Astrocyte of the hippocampus (primary cell): ENCODE measurements at regions not wholly inside any gene's neighbourhood (a gene's known extent, or its start where the extent isn't known, plus 50 kb on each side); places are given as distances from the start of the nearest gene placed in this dataset.
A peak's percentile ranks its signal among the peaks of the same experiment; 100 is the strongest.
"Not testable (repeated sequence)": the region's sequence is repeated elsewhere in the genome, so short reads cannot be mapped to it uniquely, and the experiment has no call there.

Experiments
- DNase-seq: peaks from one replicate; pipeline ENCODE4 v3.0.0; 2011; ENCODE audit warnings: low read depth, low spot score

- DNase-seq = no peak
Measured at GRCh38 chr20:55172310-55173002, 697.1 kb downstream of the DOK5 start.

DNA sequence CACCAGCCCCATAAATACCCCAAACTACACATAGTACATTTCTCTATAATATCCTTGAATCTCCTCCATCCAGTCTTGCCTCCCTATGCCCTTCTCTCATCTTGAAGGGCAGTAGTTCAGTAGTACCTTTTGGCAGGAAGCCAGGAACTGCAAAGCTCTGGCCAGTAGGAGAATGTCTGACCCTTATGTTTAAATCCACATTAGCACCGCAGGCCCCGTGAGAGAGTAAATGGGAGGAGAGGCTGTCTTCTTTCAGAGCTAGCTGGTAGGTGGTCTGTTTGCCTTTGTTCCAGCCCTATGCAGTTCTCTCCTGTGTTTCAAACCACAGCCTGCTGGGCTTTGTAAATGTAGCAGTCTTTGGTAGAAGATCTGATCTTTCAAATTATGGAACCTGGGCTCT lies 690.7 kb downstream of the DOK5 start:
- DNase-seq = peak; percentile 30

DNA sequence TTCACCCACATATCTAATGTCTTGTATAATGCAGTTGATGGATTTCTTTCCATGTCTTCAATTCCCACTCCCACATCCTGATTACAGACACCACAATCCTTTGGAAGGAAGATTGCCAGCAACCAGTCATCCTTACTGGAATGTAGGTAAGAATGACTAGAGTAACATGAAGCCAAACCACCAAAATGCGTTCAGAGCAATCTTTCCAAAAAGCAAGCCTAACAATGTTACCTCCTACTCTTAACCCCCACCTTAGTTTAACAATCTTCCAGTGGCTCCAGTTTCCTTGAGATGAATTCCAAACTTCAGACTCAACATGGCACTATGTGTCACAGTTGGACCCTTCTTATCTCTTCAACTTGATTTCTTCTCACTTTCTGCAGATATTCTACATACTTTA lies 685.6 kb downstream of the DOK5 start:
- DNase-seq = peak; percentile 95

DNA sequence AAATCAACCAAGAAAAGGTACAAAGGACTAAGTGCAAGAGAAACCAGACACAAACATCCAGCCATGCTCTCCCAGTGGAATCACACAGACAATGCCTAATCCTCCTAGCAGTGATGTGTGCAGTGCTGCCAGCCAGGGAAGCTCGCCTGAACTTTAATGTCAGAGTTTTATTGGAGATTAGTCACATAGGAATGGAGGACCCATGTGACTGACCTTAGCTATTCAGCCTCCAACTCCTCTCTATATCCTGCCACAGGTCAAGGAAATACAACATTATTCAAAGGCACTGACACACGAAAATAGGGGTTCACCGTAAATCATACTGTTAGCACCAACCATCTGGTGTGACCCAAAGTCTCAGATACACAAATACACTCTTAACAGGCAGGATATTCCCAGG lies 684.6 kb downstream of the DOK5 start:
- peak; percentile 33 for DNase-seq

GRCh38 chr20:55159230-55159629 lies 683.8 kb downstream of the DOK5 start:
- DNase-seq = peak; percentile 19

DNA sequence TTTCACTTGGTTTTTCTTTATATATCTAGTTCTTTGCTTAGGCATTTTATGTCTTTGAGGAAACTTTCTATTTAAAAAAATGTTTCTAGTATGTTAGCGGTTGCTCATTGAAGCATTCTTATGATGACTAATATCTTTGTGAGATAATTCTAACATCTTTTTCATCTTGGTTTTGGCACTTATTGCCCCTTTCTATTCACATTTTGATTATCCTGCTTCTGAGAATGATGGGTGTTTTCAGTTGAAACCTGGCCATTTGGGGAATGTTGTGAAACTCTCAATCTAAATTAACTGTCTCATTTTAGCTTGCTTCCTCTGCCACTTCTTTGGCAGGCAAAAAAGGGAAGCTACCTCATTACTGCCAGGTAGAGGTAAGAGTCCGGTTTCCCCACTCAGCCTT lies 683.1 kb downstream of the DOK5 start:
- DNase-seq = no peak

DNA sequence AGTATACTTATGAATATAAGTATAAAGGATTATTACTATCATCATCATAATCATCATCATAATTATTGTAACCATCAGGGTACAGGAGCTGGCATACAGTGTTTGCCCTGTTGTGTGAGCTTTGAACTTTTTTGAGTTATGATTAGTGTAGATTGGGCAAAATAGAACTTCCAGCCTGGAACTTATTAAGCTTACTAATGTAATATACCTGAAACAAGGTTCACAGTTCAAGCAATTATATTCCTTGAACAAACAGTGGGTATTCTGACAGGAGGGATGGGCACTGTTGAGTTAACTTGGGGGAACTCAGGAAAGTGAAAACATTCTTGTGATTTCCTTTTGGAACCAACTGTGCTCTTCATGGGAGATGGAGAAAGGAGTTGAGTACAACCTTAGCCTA lies 680.0 kb downstream of the DOK5 start:
- no peak for DNase-seq

DNA sequence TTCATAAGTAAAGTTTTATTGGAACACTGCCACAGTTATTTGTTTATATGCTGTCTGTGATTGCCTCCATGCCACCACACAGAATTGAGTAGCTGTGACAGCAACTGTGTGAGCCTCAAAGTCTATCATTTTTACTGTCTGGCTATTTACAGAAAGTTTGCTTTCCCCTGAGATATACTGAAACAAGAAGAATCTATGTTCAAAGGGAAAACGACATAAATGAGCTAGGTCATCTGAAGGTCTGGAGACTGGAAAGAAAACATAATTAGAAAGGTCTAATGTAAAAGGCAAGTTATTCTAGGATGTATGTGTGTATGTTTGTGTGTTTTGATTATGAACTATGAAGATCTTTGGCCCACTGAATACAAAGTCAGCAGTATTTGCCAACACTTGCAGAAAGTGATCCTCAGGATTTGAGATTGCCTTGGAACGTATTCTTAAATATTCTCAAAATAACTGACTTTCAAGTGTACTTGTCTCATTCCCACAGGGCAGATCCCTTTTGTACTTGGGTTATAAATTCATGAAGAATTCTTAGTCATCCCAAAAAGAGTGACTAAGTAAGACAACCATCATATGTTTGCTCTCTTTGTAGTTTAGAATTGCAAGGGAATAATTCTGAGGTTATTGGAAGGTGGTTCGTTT lies 677.7 kb downstream of the DOK5 start:
- peak; percentile 22 for DNase-seq

- DNase-seq = no peak
Measured at GRCh38 chr20:55151171-55151570, 675.8 kb downstream of the DOK5 start.

DNA sequence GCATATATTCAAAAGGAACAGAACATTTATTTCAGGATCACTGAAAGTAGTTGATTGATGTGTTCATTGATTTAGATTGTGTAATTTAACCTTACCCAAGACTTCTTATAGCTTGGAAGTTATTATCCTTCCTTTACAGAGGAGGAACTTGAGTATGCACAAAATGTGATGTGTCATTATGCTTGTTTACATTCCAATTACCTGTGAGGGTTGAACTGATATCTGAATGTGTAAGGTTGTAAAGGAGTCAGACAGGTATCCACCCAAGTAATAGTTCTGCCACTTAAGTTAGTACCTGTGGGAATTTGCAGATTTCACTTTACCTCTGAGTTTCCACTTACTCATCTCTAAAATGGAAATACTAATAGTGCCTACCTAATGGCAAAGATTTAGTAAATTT lies 668.2 kb downstream of the DOK5 start:
- no peak for DNase-seq

GRCh38 chr20:55142932-55143331 lies 667.5 kb downstream of the DOK5 start:
- DNase-seq = no peak

DNA sequence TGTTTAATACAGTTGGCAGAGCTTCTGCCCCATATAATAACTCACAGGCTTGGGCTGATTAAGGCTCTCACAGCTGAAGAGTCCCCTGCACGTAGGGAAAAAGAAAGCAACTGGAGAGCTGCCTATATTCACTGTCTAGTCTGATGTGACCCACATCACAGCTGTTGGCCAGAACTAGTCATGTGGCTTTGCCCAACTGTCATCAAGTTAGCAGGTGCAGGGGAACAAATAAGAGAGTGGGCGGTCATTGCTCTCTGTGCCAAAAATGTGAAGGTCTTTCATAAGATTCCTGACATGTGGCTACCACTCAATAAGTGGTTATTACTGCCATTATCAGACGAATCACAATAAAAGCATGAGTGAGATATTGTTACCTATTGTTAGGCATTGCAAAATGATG lies 665.2 kb downstream of the DOK5 start:
- DNase-seq = no peak

DNA sequence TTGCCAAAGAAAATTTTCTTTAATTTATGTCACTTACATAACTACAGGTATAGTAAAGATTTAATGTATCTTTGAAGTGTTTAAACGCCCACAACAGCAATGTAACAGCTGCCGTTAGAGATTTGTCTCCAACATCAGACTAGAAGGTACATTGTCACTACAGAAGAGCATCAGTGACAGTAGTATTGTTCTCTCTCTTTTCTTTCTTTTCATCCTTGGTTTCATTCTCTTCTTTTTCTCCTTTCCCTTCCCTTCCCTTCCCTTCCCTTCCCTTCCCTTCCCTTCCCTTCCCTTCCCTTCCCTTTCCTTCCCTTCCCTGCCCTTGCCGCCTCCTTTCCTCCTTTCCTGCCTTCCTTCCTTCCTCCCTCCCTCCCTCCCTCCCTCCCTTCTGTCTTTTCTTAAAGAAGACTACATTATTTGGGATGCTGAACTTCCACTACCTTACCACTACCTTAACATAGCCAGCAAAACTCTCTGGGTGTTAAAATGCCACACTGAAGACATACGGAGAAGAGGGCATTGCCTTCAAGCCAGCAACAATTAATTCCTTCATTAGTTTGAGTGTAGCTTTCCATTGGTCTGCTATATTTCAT lies 663.9 kb downstream of the DOK5 start:
- no peak for DNase-seq

- no peak for DNase-seq
Measured at GRCh38 chr20:55135923-55136322, 660.5 kb downstream of the DOK5 start.

GRCh38 chr20:55132523-55132922 lies 657.1 kb downstream of the DOK5 start:
- no peak for DNase-seq

DNA sequence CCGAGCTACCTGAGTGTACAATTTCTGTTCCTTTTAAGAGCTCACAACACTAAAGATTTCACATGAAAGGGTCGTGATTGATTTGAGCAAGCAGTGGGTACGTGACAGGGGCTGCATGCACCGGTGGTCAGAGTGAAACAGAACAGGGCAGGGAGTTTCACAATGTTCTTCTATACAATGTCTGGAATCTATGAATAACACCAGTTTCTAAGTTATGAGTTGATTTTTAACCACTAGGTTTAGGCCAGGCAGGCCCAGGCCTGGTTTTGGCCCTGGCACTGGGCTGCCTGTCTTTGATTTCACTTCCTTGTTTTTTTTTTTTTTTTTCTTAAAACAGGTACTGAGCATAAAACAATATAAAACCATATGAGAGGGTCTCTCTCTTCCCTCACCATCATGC lies 642.2 kb downstream of the DOK5 start:
- not testable (repeated sequence) for DNase-seq

GRCh38 chr20:55116598-55116997 lies 641.2 kb downstream of the DOK5 start:
- DNase-seq = no peak

GRCh38 chr20:55103188-55103587 lies 627.8 kb downstream of the DOK5 start:
- peak; percentile 8 for DNase-seq

DNA sequence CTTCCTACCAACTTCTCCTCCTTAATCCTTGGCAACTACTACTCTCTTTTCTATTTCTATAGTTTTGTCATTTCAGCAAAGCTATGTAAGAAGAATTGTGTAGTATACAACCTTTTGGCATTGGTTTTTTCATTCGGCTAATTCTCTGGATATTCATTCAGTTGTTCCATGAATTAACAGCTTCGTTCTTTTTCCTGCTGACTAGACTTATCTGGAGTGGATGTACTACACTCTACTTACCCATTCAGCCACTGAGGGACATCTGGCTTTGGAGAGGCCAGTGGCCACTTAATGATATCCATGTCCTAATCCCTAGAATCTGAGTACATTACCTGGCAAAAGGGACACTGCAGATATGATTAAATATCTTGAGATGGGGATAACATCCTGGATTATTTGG lies 623.9 kb downstream of the DOK5 start:
- DNase-seq = no peak

- DNase-seq = no peak
Measured at GRCh38 chr20:55097621-55098020, 622.2 kb downstream of the DOK5 start.

DNA sequence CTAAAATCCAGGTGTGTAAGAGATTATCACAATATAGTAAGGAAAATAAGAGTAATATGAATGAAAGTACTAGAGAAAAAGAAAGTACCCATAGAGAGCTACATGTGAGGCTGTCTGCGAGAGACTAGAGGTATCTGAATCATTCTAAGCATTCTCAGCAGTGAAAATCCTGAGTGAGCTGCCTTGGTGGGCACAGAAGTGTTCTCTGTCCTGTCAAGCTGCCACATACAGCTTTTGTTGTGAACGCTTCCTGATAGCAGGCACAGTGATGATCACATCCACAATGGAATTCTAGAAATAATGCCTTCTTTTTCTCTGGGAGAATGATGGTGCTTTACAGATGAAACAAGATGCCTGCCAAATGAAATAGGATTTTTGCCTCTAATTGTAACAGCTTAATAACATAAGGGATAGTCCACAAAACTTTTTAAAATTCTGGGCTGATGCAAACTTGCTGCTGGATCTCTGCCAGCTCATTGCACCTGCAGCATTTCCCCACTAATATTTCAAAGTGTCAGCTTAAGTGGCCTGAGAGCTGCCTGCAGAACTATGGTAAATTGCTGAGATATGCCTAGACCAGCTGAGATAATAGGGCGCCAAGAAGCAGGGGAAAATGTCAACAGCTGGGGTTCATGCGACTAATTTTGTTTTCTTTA lies 620.5 kb downstream of the DOK5 start:
- peak; percentile 24 for DNase-seq

DNA sequence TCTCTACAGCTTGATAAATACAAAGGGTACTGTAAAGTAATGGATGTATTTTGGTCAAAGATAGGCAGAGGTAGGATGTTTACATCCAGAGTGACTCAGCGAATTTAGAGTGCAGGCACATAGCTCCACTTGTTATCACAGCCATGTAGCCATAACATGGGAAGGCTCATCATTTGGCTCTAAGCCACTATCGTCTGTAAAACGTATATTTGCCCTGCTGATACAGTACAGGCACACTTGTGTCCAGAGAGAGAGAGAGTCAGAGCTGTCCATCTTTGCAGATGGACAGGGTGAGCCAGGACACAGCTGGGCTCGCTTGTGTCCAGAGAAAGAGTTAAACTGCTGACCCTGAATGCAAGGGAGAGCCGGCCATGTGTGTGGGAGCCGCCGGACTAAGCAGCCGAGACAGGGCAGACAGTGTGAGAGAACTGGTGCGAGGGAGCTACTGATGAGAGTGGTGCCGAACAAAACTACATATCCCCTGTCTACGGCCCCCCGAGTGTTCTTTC lies 619.0 kb downstream of the DOK5 start:
- no peak for DNase-seq
